ENCODE measurements at regions not wholly inside any gene's neighbourhood (a gene's known extent, or its start where the extent isn't known, plus 50 kb on each side); places are given as distances from the start of the nearest gene placed in this dataset.

DNA sequence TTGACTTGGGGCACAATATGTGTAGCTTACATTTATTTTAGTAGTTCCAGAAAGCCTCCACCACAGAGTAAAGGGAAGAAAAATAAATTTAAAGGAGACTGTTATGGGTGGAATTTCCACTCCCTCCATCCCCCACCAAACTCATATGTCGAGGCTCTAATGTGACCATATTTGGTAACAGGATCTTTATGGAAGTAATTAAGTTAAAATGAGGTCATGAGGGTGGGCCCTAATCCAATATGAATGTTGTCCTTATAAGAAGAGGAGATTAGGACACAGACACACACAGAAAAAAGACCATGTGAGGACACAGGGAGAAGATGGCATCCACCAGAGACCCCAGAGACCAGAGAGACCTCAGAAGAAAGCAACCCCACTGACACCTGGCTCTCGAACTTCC lies 189.7 kb downstream of the EDN1 start:
- no peaks in the 10 kb centered on the region for H3K9me3 ChIP-seq (ENCODE audit: control insufficient read depth in 2 of 2, insufficient read depth in 1 of 2, low read depth in 1 of 2, low read length in 1 of 2)
- no peak for FAIRE-seq
- WGBS, 3 donors = 68 to 73% (median 70%) methylated on average over 2 of the region's 2 CpGs

GRCh38 chr6:12480379-12480778 lies 190.2 kb downstream of the EDN1 start:
- Histone ChIP-seq H3K9me3 (ENCODE audit: control insufficient read depth in 2 of 2, insufficient read depth in 1 of 2, low read depth in 1 of 2, low read length in 1 of 2) (no peaks in the 10 kb centered on the region), H3K4me3 (ENCODE audit: low read depth in 1 of 3, low read length in 3 of 3) (no peak overlapping the region), H3K36me3 (ENCODE audit: control insufficient read depth in 3 of 3, insufficient read depth in 2 of 3, low read depth in 1 of 3, low read length in 3 of 3) (no peaks in the 10 kb centered on the region), H3K4me1 (ENCODE audit: control insufficient read depth in 3 of 3, insufficient read depth in 2 of 3, low read depth in 1 of 3, low read length in 2 of 3) (peaks cover 2 to 12% (median 2%) of the 10 kb centered on the region in 3 donors), H3K27me3 (ENCODE audit: control insufficient read depth in 3 of 3, insufficient read depth in 3 of 3, low read length in 3 of 3) (no peaks in the 10 kb centered on the region), H3K27ac (ENCODE audit: low read depth in 1 of 3, low read length in 2 of 3) (no peak overlapping the region)
- FAIRE-seq (no peak), DNase-seq (no peak)
- 50 to 79% (median 60%) methylated on average over 3 of the region's 3 CpGs for WGBS, 3 donors

More for the DNA sequence above, 189.7 kb downstream of the EDN1 start:
- no peak overlapping the region for H3K27ac ChIP-seq (ENCODE audit: low read depth in 1 of 3, low read length in 2 of 3)
- peaks cover 2 to 14% (median 2%) of the 10 kb centered on the region in 3 donors for H3K4me1 ChIP-seq (ENCODE audit: control insufficient read depth in 3 of 3, insufficient read depth in 2 of 3, low read depth in 1 of 3, low read length in 2 of 3)
- no peaks in the 10 kb centered on the region for H3K36me3 ChIP-seq (ENCODE audit: control insufficient read depth in 3 of 3, insufficient read depth in 2 of 3, low read depth in 1 of 3, low read length in 3 of 3)
- no peak overlapping the region for H3K4me3 ChIP-seq (ENCODE audit: low read depth in 1 of 3, low read length in 3 of 3)
- no peak for DNase-seq
- no peaks in the 10 kb centered on the region for H3K27me3 ChIP-seq (ENCODE audit: control insufficient read depth in 3 of 3, insufficient read depth in 3 of 3, low read length in 3 of 3)

GRCh38 chr6:12481292-12481691 lies 191.1 kb downstream of the EDN1 start:
- WGBS, 3 donors = 79 to 93% (median 79%) methylated on average over 2 of the region's 2 CpGs
- H3K27ac ChIP-seq (ENCODE audit: low read depth in 1 of 3, low read length in 2 of 3) = no peak overlapping the region
- H3K36me3 ChIP-seq (ENCODE audit: control insufficient read depth in 3 of 3, insufficient read depth in 2 of 3, low read depth in 1 of 3, low read length in 3 of 3) = no peaks in the 10 kb centered on the region
- FAIRE-seq (no peak), DNase-seq (no peak)
- no peak overlapping the region for H3K4me3 ChIP-seq (ENCODE audit: low read depth in 1 of 3, low read length in 3 of 3)
- peaks cover 2 to 12% (median 2%) of the 10 kb centered on the region in 3 donors for H3K4me1 ChIP-seq (ENCODE audit: control insufficient read depth in 3 of 3, insufficient read depth in 2 of 3, low read depth in 1 of 3, low read length in 2 of 3)
- no peaks in the 10 kb centered on the region for H3K9me3 ChIP-seq (ENCODE audit: control insufficient read depth in 2 of 2, insufficient read depth in 1 of 2, low read depth in 1 of 2, low read length in 1 of 2)
- no peaks in the 10 kb centered on the region for H3K27me3 ChIP-seq (ENCODE audit: control insufficient read depth in 3 of 3, insufficient read depth in 3 of 3, low read length in 3 of 3)

GRCh38 chr6:12481850-12482249 lies 191.7 kb downstream of the EDN1 start:
- Histone ChIP-seq H3K4me3 (ENCODE audit: low read depth in 1 of 3, low read length in 3 of 3) (no peak overlapping the region), H3K4me1 (ENCODE audit: control insufficient read depth in 3 of 3, insufficient read depth in 2 of 3, low read depth in 1 of 3, low read length in 2 of 3) (peaks cover 2 to 12% (median 2%) of the 10 kb centered on the region in 3 donors), H3K27ac (ENCODE audit: low read depth in 1 of 3, low read length in 2 of 3) (no peak overlapping the region), H3K36me3 (ENCODE audit: control insufficient read depth in 3 of 3, insufficient read depth in 2 of 3, low read depth in 1 of 3, low read length in 3 of 3) (no peaks in the 10 kb centered on the region), H3K9me3 (ENCODE audit: control insufficient read depth in 2 of 2, insufficient read depth in 1 of 2, low read depth in 1 of 2, low read length in 1 of 2) (no peaks in the 10 kb centered on the region), H3K27me3 (ENCODE audit: control insufficient read depth in 3 of 3, insufficient read depth in 3 of 3, low read length in 3 of 3) (no peaks in the 10 kb centered on the region)
- WGBS, 3 donors = 94 to 98% (median 97%) methylated on average over 2 of the region's 2 CpGs
- no peak for DNase-seq
- no peak for FAIRE-seq

DNA sequence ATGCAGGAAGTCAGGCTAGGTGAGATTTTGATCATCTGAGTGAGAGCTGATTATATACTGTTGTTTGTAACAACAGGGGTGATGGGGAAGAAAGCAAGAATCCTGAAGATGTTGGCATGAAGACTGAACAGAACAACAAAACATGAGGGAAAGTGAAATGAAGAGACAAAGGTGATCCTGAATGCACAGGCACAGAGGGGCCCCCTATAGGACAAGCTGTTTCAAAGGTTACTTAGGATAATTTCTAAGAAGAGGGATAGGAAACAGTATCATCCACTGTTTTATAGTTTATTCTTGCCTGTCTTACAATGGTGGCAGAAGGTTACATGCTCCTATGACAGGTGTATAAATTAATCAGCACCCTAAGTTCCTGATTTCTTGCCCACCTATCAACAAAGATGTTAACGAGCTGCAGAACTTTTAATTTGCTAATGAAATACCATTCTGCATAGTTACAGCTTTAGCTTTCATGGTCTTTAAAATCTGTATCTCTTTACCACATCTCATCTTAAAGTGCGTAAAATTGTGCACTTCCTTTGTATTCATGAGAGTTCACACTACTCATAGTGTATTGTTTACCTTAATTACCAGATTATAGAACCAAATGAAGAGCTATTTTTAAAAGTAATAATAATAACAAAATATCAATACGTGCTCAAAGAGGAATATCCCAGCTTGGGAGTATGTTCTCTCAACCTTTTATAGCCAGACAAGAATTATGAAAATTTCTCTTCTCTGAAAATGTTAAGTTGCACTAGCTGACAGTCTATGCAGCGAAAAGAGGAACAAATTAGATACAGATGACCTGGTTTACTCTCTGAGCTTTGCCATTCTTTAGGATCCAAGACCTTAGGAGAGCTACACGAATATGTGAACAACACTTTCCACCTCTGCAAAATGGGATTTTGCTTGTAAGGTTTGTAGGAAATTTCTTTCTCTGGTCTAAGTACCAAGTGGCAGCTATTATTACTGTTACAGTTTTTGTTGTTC lies 192.5 kb downstream of the EDN1 start:
- Histone ChIP-seq H3K4me1 (ENCODE audit: control insufficient read depth in 3 of 3, insufficient read depth in 2 of 3, low read depth in 1 of 3, low read length in 2 of 3) (peaks cover 2 to 12% (median 2%) of the 10 kb centered on the region in 3 donors), H3K4me3 (ENCODE audit: low read depth in 1 of 3, low read length in 3 of 3) (no peak overlapping the region), H3K27ac (ENCODE audit: low read depth in 1 of 3, low read length in 2 of 3) (no peak overlapping the region), H3K36me3 (ENCODE audit: control insufficient read depth in 3 of 3, insufficient read depth in 2 of 3, low read depth in 1 of 3, low read length in 3 of 3) (no peaks in the 10 kb centered on the region), H3K27me3 (ENCODE audit: control insufficient read depth in 3 of 3, insufficient read depth in 3 of 3, low read length in 3 of 3) (no peaks in the 10 kb centered on the region), H3K9me3 (ENCODE audit: control insufficient read depth in 2 of 2, insufficient read depth in 1 of 2, low read depth in 1 of 2, low read length in 1 of 2) (peaks cover 0 to 8% of the 10 kb centered on the region in 2 donors)
- FAIRE-seq = no peak
- 84 to 89% (median 87%) methylated on average over 5 of the region's 5 CpGs for WGBS, 3 donors
- peak in 1 of 2 donors; percentile 41 for DNase-seq

- WGBS, 3 donors = 16 to 36% (median 21%) methylated on average over 5 of the region's 5 CpGs
- Histone ChIP-seq H3K9me3 (ENCODE audit: control insufficient read depth in 2 of 2, insufficient read depth in 1 of 2, low read depth in 1 of 2, low read length in 1 of 2) (peaks cover 0 to 10% of the 10 kb centered on the region in 2 donors), H3K36me3 (ENCODE audit: control insufficient read depth in 3 of 3, insufficient read depth in 2 of 3, low read depth in 1 of 3, low read length in 3 of 3) (no peaks in the 10 kb centered on the region), H3K27ac (ENCODE audit: low read depth in 1 of 3, low read length in 2 of 3) (peak overlapping the region; percentile 20 to 36 (median 20)), H3K4me1 (ENCODE audit: control insufficient read depth in 3 of 3, insufficient read depth in 2 of 3, low read depth in 1 of 3, low read length in 2 of 3) (peaks cover 2 to 12% (median 2%) of the 10 kb centered on the region in 3 donors), H3K27me3 (ENCODE audit: control insufficient read depth in 3 of 3, insufficient read depth in 3 of 3, low read length in 3 of 3) (no peaks in the 10 kb centered on the region), H3K4me3 (ENCODE audit: low read depth in 1 of 3, low read length in 3 of 3) (no peak overlapping the region)
- FAIRE-seq (no peak), DNase-seq (peak; percentile 33 to 40)
Measured at GRCh38 chr6:12483712-12484111, 193.6 kb downstream of the EDN1 start.

GRCh38 chr6:12484519-12484918 lies 194.4 kb downstream of the EDN1 start:
- H3K36me3 ChIP-seq (ENCODE audit: control insufficient read depth in 3 of 3, insufficient read depth in 2 of 3, low read depth in 1 of 3, low read length in 3 of 3) = no peaks in the 10 kb centered on the region
- H3K4me1 ChIP-seq (ENCODE audit: control insufficient read depth in 3 of 3, insufficient read depth in 2 of 3, low read depth in 1 of 3, low read length in 2 of 3) = peaks cover 2 to 12% (median 2%) of the 10 kb centered on the region in 3 donors
- no peaks in the 10 kb centered on the region for H3K27me3 ChIP-seq (ENCODE audit: control insufficient read depth in 3 of 3, insufficient read depth in 3 of 3, low read length in 3 of 3)
- WGBS, 3 donors = 15 to 57% (median 26%) methylated on average over 3 of the region's 3 CpGs
- no peak for FAIRE-seq
- peaks cover 0 to 10% of the 10 kb centered on the region in 2 donors for H3K9me3 ChIP-seq (ENCODE audit: control insufficient read depth in 2 of 2, insufficient read depth in 1 of 2, low read depth in 1 of 2, low read length in 1 of 2)
- peak overlapping the region in 1 of 3 donors; percentile 20 for H3K27ac ChIP-seq (ENCODE audit: low read depth in 1 of 3, low read length in 2 of 3)
- no peak overlapping the region for H3K4me3 ChIP-seq (ENCODE audit: low read depth in 1 of 3, low read length in 3 of 3)
- DNase-seq = peak; percentile 25 to 57

GRCh38 chr6:12485226-12485764 lies 195.1 kb downstream of the EDN1 start:
- DNase-seq (no peak), FAIRE-seq (no peak)
- 85 to 87% (median 85%) methylated on average over 8 of the region's 8 CpGs for WGBS, 3 donors
- Histone ChIP-seq H3K36me3 (ENCODE audit: control insufficient read depth in 3 of 3, insufficient read depth in 2 of 3, low read depth in 1 of 3, low read length in 3 of 3) (no peaks in the 10 kb centered on the region), H3K9me3 (ENCODE audit: control insufficient read depth in 2 of 2, insufficient read depth in 1 of 2, low read depth in 1 of 2, low read length in 1 of 2) (peaks cover 0 to 10% of the 10 kb centered on the region in 2 donors), H3K27me3 (ENCODE audit: control insufficient read depth in 3 of 3, insufficient read depth in 3 of 3, low read length in 3 of 3) (no peaks in the 10 kb centered on the region), H3K4me3 (ENCODE audit: low read depth in 1 of 3, low read length in 3 of 3) (no peak overlapping the region), H3K4me1 (ENCODE audit: control insufficient read depth in 3 of 3, insufficient read depth in 2 of 3, low read depth in 1 of 3, low read length in 2 of 3) (peaks cover 2 to 12% (median 3%) of the 10 kb centered on the region in 3 donors), H3K27ac (ENCODE audit: low read depth in 1 of 3, low read length in 2 of 3) (no peak overlapping the region)

Data from small intestine (tissue), 7 donors.